Activated CD4-positive, CD25-positive, alpha-beta regulatory T cell (primary cell): ENCODE measurements at regions not wholly inside any gene's neighbourhood (a gene's known extent, or its start where the extent isn't known, plus 50 kb on each side); places are given as distances from the start of the nearest gene placed in this dataset.

Experiments
- DNase-seq, 4 experiments: peaks; one replicate each; lab custom pipeline; 2025; lab: John Stamatoyannopoulos, UW

- DNase-seq = no peak
Observed at GRCh38 chr22:49107961-49108530, 719.6 kb downstream of the BRD1 start.

GRCh38 chr22:49107561-49107960 lies 720.1 kb downstream of the BRD1 start:
- no peak for DNase-seq

GRCh38 chr22:49106842-49107152 lies 720.9 kb downstream of the BRD1 start:
- no peak for DNase-seq

GRCh38 chr22:49106096-49106841 lies 721.4 kb downstream of the BRD1 start:
- no peak for DNase-seq

GRCh38 chr22:49104434-49104833 lies 723.2 kb downstream of the BRD1 start:
- DNase-seq = no peak

GRCh38 chr22:49103314-49104059 lies 724.2 kb downstream of the BRD1 start:
- DNase-seq = no peak

- no peak for DNase-seq
Observed at GRCh38 chr22:49102367-49102766, 725.3 kb downstream of the BRD1 start.

GRCh38 chr22:49101873-49102272 lies 725.8 kb downstream of the BRD1 start:
- no peak for DNase-seq

GRCh38 chr22:49101225-49101624 lies 726.4 kb downstream of the BRD1 start:
- no peak for DNase-seq

- no peak for DNase-seq
Observed at GRCh38 chr22:49100773-49101172, 726.9 kb downstream of the BRD1 start.

- DNase-seq = no peak
Observed at GRCh38 chr22:49100316-49100715, 727.4 kb downstream of the BRD1 start.

GRCh38 chr22:49099496-49100124 lies 728.1 kb downstream of the BRD1 start:
- DNase-seq = no peak

GRCh38 chr22:49099089-49099488 lies 728.6 kb downstream of the BRD1 start:
- no peak for DNase-seq

GRCh38 chr22:49097966-49098365 lies 729.7 kb downstream of the BRD1 start:
- DNase-seq = no peak

GRCh38 chr22:49097171-49097925 lies 730.3 kb downstream of the BRD1 start:
- no peak for DNase-seq

- DNase-seq = no peak
Observed at GRCh38 chr22:49096476-49096875, 731.2 kb downstream of the BRD1 start.

GRCh38 chr22:49095366-49095765 lies 732.3 kb downstream of the BRD1 start:
- no peak for DNase-seq

- no peak for DNase-seq
Observed at GRCh38 chr22:49094858-49095257, 732.8 kb downstream of the BRD1 start.

- no peak for DNase-seq
Observed at GRCh38 chr22:49094151-49094550, 733.5 kb downstream of the BRD1 start.

- DNase-seq = no peak
Observed at GRCh38 chr22:49093192-49093880, 734.3 kb downstream of the BRD1 start.

GRCh38 chr22:49092716-49093115 lies 735.0 kb downstream of the BRD1 start:
- DNase-seq = no peak
